ENCODE measurements at regions not wholly inside any gene's neighbourhood (a gene's known extent, or its start where the extent isn't known, plus 50 kb on each side); places are given as distances from the start of the nearest gene placed in this dataset.

- ChIA-PET POLR2A (interaction anchor here (1.1 kb wide), 1 partner anchor 44 kb away, joined by 3 read pairs; no protein-coding TSS in a partner anchor), CTCF (interaction anchor here (1.3 to 1.8 kb wide), 2 partner anchors 38 to 76 kb away, joined by 3 to 6 read pairs; no protein-coding TSS in a partner anchor)
- Mint-ChIP-seq H3K27me3 (peaks cover 6% of the 10 kb centered on the region), H3K4me1 (ENCODE audit: low read depth) (peaks cover 21% of the 10 kb centered on the region), H3K9me3 (peaks cover 5% of the 10 kb centered on the region), H3K36me3 (ENCODE audit: low read depth) (no peaks in the 10 kb centered on the region), H3K4me3 (no peak overlapping the region), H3K27ac (no peak overlapping the region)
- intact Hi-C loops (cut with micrococcal nuclease), result no loop called here
- DNase-seq (no peak), ATAC-seq (no peak)
- no peak for TF ChIP-seq CTCF (IDR thresholded peaks at IDR 0.05)
Measured at GRCh38 chr6:37560737-37561103, 61.0 kb upstream of the CCDC167 start.

- Mint-ChIP-seq H3K27ac (no peak overlapping the region), H3K4me3 (no peak overlapping the region), H3K27me3 (peaks cover 6% of the 10 kb centered on the region), H3K36me3 (ENCODE audit: low read depth) (no peaks in the 10 kb centered on the region), H3K9me3 (peaks cover 5% of the 10 kb centered on the region), H3K4me1 (ENCODE audit: low read depth) (peaks cover 27% of the 10 kb centered on the region)
- DNase-seq (no peak), ATAC-seq (no peak)
- intact Hi-C loops (cut with micrococcal nuclease), result no loop called here
- ChIA-PET CTCF (interaction anchor here (1.0 to 2.2 kb wide), 3 partner anchors 43 to 94 kb away, joined by 4 to 6 read pairs (median 6); no protein-coding TSS in a partner anchor), POLR2A (interaction anchor here (1.1 to 1.2 kb wide), 2 partner anchors 43 to 68 kb away, joined by 3 read pairs; no protein-coding TSS in a partner anchor)
- TF ChIP-seq CTCF (IDR thresholded peaks at IDR 0.05), result no peak
Measured at GRCh38 chr6:37559501-37559900, 59.8 kb upstream of the CCDC167 start.

GRCh38 chr6:37559050-37559449 is 59.4 kb upstream of the CCDC167 start:
- no peak overlapping the region for H3K27ac Mint-ChIP-seq
- CTCF ChIA-PET, result interaction anchor here (1.9 to 2.2 kb wide), 2 partner anchors 7 to 43 kb away, joined by 6 to 14 read pairs; no protein-coding TSS in a partner anchor
- no peak overlapping the region for H3K4me3 Mint-ChIP-seq
- POLR2A ChIA-PET, result interaction anchor here (1.2 kb wide), 1 partner anchor 68 kb away, joined by 3 read pairs; no protein-coding TSS in a partner anchor
- intact Hi-C loops (cut with micrococcal nuclease), result no loop called here
- H3K27me3 Mint-ChIP-seq, result peaks cover 6% of the 10 kb centered on the region
- H3K36me3 Mint-ChIP-seq (ENCODE audit: low read depth), result no peaks in the 10 kb centered on the region
- ATAC-seq, result no peak
- peaks cover 32% of the 10 kb centered on the region for H3K4me1 Mint-ChIP-seq (ENCODE audit: low read depth)
- TF ChIP-seq CTCF (IDR thresholded peaks at IDR 0.05), result no peak
- DNase-seq, result no peak
- peaks cover 5% of the 10 kb centered on the region for H3K9me3 Mint-ChIP-seq

- Mint-ChIP-seq H3K27ac (no peak overlapping the region), H3K4me3 (no peak overlapping the region), H3K4me1 (ENCODE audit: low read depth) (peaks cover 35% of the 10 kb centered on the region), H3K36me3 (ENCODE audit: low read depth) (no peaks in the 10 kb centered on the region), H3K9me3 (peaks cover 5% of the 10 kb centered on the region), H3K27me3 (peaks cover 6% of the 10 kb centered on the region)
- POLR2A ChIA-PET, result interaction anchor here (1.2 to 4.2 kb wide), 3 partner anchors 42 to 67 kb away, joined by 3 to 22 read pairs (median 5); no protein-coding TSS in a partner anchor
- TF ChIP-seq CTCF (IDR thresholded peaks at IDR 0.05), result no peak
- CTCF ChIA-PET, result interaction anchor here (1.5 to 2.2 kb wide), 3 partner anchors 8 to 67 kb away, joined by 3 to 14 read pairs (median 6); no protein-coding TSS in a partner anchor
- DNase-seq (no peak), ATAC-seq (no peak)
- intact Hi-C loops (cut with micrococcal nuclease), result no loop called here
Measured at GRCh38 chr6:37558646-37559045, 59.0 kb upstream of the CCDC167 start.

- no peaks in the 10 kb centered on the region for H3K36me3 Mint-ChIP-seq (ENCODE audit: low read depth)
- no peak overlapping the region for H3K4me3 Mint-ChIP-seq
- ChIA-PET CTCF (interaction anchor here (0.8 to 2.2 kb wide), 6 partner anchors 8 to 85 kb away, joined by 3 to 14 read pairs (median 3); no protein-coding TSS in a partner anchor), POLR2A (interaction anchor here (0.6 to 4.2 kb wide), 3 partner anchors 41 to 124 kb away, joined by 3 to 22 read pairs (median 5); no protein-coding TSS in a partner anchor)
- H3K27me3 Mint-ChIP-seq, result peaks cover 6% of the 10 kb centered on the region
- DNase-seq, result no peak
- intact Hi-C loops (cut with micrococcal nuclease), result no loop called here
- peaks cover 40% of the 10 kb centered on the region for H3K4me1 Mint-ChIP-seq (ENCODE audit: low read depth)
- TF ChIP-seq CTCF (IDR thresholded peaks at IDR 0.05), result no peak
- no peak for ATAC-seq
- H3K27ac Mint-ChIP-seq, result no peak overlapping the region
- peaks cover 5% of the 10 kb centered on the region for H3K9me3 Mint-ChIP-seq
Measured at GRCh38 chr6:37558168-37558567, 58.5 kb upstream of the CCDC167 start.
